SU-DHL-6 (cell line): ENCODE measurements at regions not wholly inside any gene's neighbourhood (a gene's known extent, or its start where the extent isn't known, plus 50 kb on each side); places are given as distances from the start of the nearest gene placed in this dataset.

ENCODE experiments used
- H2AFZ ChIP-seq: fragments of 200-600 bp; sonication (generic); 2 replicates; pipeline ENCODE4 v1.6.1; 2014; ENCODE audit warnings: low read depth, mild to moderate bottlenecking, moderate library complexity, mixed read lengths, antibody characterized with exemption, low read length; ENCODE audit not compliant: severe bottlenecking
- H3F3A ChIP-seq: fragments of 200-600 bp; shearing (Covaris generic); 2 replicates; pipeline ENCODE4 v1.6.0; 2016; ENCODE audit warnings: antibody characterized with exemption, mild to moderate bottlenecking; ENCODE audit not compliant: insufficient read depth
- H3K27ac ChIP-seq: fragments of 200-600 bp; sonication (generic); 2 replicates; pipeline ENCODE4 v1.5.1; 2016; ENCODE audit warnings: low read depth, mild to moderate bottlenecking, low read length, moderate library complexity, mixed read lengths
- H3K27me3 ChIP-seq: fragments of 200-600 bp; sonication (generic), shearing (Covaris generic); 2 replicates; pipeline ENCODE4 v1.6.0; 2014; ENCODE audit warnings: mild to moderate bottlenecking, low read length
- H3K36me3 ChIP-seq: fragments of 200-600 bp; sonication (generic); 2 replicates; pipeline ENCODE4 v1.6.1; 2014; ENCODE audit warnings: mild to moderate bottlenecking, low read length, mixed read lengths
- H3K4me2 ChIP-seq: fragments of 300-600, 200-600 bp; shearing (Covaris generic), sonication (generic); 2 replicates; pipeline ENCODE4 v1.6.0; 2014; ENCODE audit warnings: low read length, low read depth, mild to moderate bottlenecking; ENCODE audit not compliant: poor library complexity, severe bottlenecking
- H3K4me3 ChIP-seq: fragments of 200-600 bp; sonication (generic); 2 replicates; pipeline ENCODE4 v1.5.1; 2014; ENCODE audit warnings: antibody characterized with exemption, low read length, mild to moderate bottlenecking, mixed read lengths; ENCODE audit not compliant: insufficient read depth, poor library complexity, severe bottlenecking
- H3K79me2 ChIP-seq: fragments of 200-600 bp; sonication (generic); 2 replicates; pipeline ENCODE4 v1.6.1; 2014; ENCODE audit warnings: mild to moderate bottlenecking, low read length, moderate library complexity; ENCODE audit not compliant: insufficient read depth
- H3K9ac ChIP-seq: fragments of 200-600 bp; sonication (generic); 2 replicates; pipeline ENCODE4 v1.7.0; 2014; ENCODE audit warnings: mild to moderate bottlenecking, low read length
- H3K9me2 ChIP-seq: fragments of 200-600 bp; sonication (generic); replicated peaks from 2 replicates; pipeline ENCODE4 v1.6.1; 2014; ENCODE audit warnings: low read length; ENCODE audit not compliant: insufficient read depth
- H3K9me3 ChIP-seq: fragments of 200-600 bp; sonication (generic); 2 replicates; pipeline ENCODE4 v1.6.1; 2014; ENCODE audit warnings: low read length, mixed read lengths; ENCODE audit not compliant: insufficient read depth
- H4K20me1 ChIP-seq: fragments of 200-600 bp; sonication (generic); 2 replicates; pipeline ENCODE4 v1.6.1; 2014; ENCODE audit warnings: low read depth, mild to moderate bottlenecking, antibody characterized with exemption, low read length, moderate library complexity, mixed read lengths
- EZH2phosphoT487 ChIP-seq: fragments of 200-600 bp; sonication (generic), shearing (Covaris generic); conservative IDR thresholded peaks from 2 replicates; pipeline ENCODE4 v1.6.1; 2018; ENCODE audit warnings: mild to moderate bottlenecking, antibody characterized with exemption, low read length, moderate library complexity, mixed read lengths
- TF ChIP-seq, protein P1 (sequence below): fragments of 200-600 bp; sonication (generic); IDR thresholded peaks from one replicate; pipeline ENCODE4 v1.5.1; 2017; ENCODE audit warnings: antibody characterized with exemption, mild to moderate bottlenecking, low read length, moderate library complexity; ENCODE audit not compliant: insufficient read depth, poor library complexity, severe bottlenecking

DNA sequence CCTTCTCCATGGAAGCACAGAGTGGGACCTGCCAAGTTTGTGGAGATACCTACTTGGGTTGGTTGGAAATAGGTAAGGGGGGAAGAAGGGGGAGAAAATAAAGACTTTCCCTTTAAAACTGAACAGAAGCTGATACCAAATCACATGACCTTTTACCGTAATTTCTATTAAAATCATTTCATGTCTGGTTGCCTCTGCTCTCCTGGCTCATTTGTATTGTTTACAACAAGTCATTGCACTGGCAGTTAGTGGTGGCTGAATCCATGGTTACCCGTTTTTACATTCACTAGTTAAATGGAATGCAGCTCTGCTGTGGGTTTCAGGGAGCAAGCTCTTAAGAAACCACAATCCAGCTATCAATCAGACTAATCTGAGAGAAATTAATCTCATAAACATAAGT, 353.7 kb upstream of the ESRRG start:
- Histone ChIP-seq H3K27ac (no peak overlapping the region), H3K4me2 (no peak overlapping the region)
- TF ChIP-seq, protein P1, sequence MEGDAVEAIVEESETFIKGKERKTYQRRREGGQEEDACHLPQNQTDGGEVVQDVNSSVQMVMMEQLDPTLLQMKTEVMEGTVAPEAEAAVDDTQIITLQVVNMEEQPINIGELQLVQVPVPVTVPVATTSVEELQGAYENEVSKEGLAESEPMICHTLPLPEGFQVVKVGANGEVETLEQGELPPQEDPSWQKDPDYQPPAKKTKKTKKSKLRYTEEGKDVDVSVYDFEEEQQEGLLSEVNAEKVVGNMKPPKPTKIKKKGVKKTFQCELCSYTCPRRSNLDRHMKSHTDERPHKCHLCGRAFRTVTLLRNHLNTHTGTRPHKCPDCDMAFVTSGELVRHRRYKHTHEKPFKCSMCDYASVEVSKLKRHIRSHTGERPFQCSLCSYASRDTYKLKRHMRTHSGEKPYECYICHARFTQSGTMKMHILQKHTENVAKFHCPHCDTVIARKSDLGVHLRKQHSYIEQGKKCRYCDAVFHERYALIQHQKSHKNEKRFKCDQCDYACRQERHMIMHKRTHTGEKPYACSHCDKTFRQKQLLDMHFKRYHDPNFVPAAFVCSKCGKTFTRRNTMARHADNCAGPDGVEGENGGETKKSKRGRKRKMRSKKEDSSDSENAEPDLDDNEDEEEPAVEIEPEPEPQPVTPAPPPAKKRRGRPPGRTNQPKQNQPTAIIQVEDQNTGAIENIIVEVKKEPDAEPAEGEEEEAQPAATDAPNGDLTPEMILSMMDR: no peak
- TF ChIP-seq EZH2phosphoT487: no peak

DNA sequence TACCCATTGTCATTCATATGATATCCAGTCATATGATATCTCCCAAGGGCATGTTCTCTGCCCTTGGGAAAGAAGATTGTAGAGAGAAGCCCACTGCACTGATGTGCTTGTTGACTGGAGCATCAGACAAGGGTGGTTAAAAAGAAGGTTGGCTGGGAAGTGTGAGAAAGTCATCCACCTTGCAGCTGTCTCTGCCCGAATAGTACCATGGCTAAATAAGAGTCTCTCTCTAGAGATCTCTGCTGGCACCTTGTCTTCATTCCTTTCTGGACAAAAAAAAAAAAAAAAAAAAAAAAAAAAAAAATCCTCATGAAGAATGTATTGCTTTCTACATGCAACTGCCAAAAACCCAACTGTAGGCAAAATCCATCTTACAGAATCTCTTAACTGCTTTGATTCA, 349.7 kb upstream of the ESRRG start:
- Histone ChIP-seq H3K9me3 (no peaks in the 10 kb centered on the region), H2AFZ (no peak overlapping the region), H3K4me3 (no peak overlapping the region), H3K4me2 (no peak overlapping the region), H3K79me2 (no peaks in the 10 kb centered on the region), H3K27ac (no peak overlapping the region), H3F3A (no peaks in the 10 kb centered on the region), H3K9ac (no peak overlapping the region), H3K27me3 (no peaks in the 10 kb centered on the region), H4K20me1 (no peaks in the 10 kb centered on the region), H3K9me2 (no peaks in the 10 kb centered on the region), H3K36me3 (no peaks in the 10 kb centered on the region)
- TF ChIP-seq EZH2phosphoT487: no peak
- TF ChIP-seq, protein P1: no peak

More for the DNA sequence above, 353.7 kb upstream of the ESRRG start:
- H3K79me2 ChIP-seq: no peaks in the 10 kb centered on the region
- H3K9me2 ChIP-seq: no peaks in the 10 kb centered on the region
- no peak overlapping the region for H3K9ac ChIP-seq
- H3K36me3 ChIP-seq: no peaks in the 10 kb centered on the region
- no peaks in the 10 kb centered on the region for H3K27me3 ChIP-seq
- H3K9me3 ChIP-seq: no peaks in the 10 kb centered on the region
- H4K20me1 ChIP-seq: no peaks in the 10 kb centered on the region
- no peaks in the 10 kb centered on the region for H3F3A ChIP-seq
- H2AFZ ChIP-seq: no peak overlapping the region
- H3K4me3 ChIP-seq: no peak overlapping the region

DNA sequence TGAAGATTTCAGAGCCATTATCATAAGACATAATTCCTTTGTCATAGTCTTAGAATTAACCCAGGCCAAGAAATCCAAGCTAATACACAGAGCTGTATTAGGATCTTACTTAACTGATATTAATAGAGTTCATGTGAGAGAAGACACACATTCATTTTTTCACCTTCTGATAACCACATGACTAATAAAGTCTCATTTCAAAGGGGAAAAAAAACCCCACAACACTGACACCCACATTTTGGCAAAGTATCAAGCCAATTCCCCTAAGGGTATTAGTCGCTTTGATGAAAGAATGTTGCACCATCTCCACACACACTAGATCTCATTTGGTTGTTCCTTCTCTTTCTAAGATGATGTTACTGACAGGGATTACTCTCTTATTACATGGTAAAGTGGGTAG, 344.4 kb upstream of the ESRRG start:
- no peaks in the 10 kb centered on the region for H3K27me3 ChIP-seq
- no peaks in the 10 kb centered on the region for H3F3A ChIP-seq
- no peaks in the 10 kb centered on the region for H3K79me2 ChIP-seq
- no peaks in the 10 kb centered on the region for H3K9me3 ChIP-seq
- H3K4me2 ChIP-seq: no peak overlapping the region
- no peak for TF ChIP-seq EZH2phosphoT487
- TF ChIP-seq, protein P1: no peak
- no peak overlapping the region for H3K27ac ChIP-seq
- no peak overlapping the region for H3K9ac ChIP-seq
- no peaks in the 10 kb centered on the region for H3K36me3 ChIP-seq
- no peak overlapping the region for H3K4me3 ChIP-seq
- no peaks in the 10 kb centered on the region for H4K20me1 ChIP-seq
- no peak overlapping the region for H2AFZ ChIP-seq
- H3K9me2 ChIP-seq: no peaks in the 10 kb centered on the region
